DND-41 (cell line): ENCODE measurements at regions not wholly inside any gene's neighbourhood (a gene's known extent, or its start where the extent isn't known, plus 50 kb on each side); places are given as distances from the start of the nearest gene placed in this dataset.

Experiments
- ATAC-seq: fragments of 200-7000 bp; cut with Tn5 transposase; 3 replicates; pipeline ENCODE4 v1.9.1; 2021; ENCODE audit warnings: low read depth; ENCODE audit not compliant: insufficient read depth
- DNase-seq: peaks from one replicate; pipeline ENCODE4 v3.0.0-alpha.2; 2020
- H2AFZ ChIP-seq: 2 replicates; pipeline ENCODE4 v1.6.0; 2012; ENCODE audit warnings: low read depth, low read length
- H3K27ac ChIP-seq: 2 replicates; pipeline ENCODE4 v1.5.1; 2012; ENCODE audit warnings: low read length, inconsistent platforms
- H3K27me3 ChIP-seq: fragments of 200-600 bp; sonication (generic); 2 replicates; pipeline ENCODE4 v1.6.0; 2012; ENCODE audit warnings: low read length, mild to moderate bottlenecking, inconsistent platforms; ENCODE audit not compliant: insufficient read depth, poor library complexity
- H3K36me3 ChIP-seq: 2 replicates; pipeline ENCODE4 v1.5.1; 2012; ENCODE audit warnings: low read length, inconsistent platforms; ENCODE audit not compliant: insufficient read depth
- H3K4me1 ChIP-seq: 2 replicates; pipeline ENCODE4 v1.5.1; 2012; ENCODE audit warnings: mild to moderate bottlenecking, low read length; ENCODE audit not compliant: insufficient read depth
- H3K4me2 ChIP-seq: 2 replicates; pipeline ENCODE4 v1.6.0; 2012; ENCODE audit warnings: mild to moderate bottlenecking, moderate library complexity, low read length, inconsistent platforms; ENCODE audit not compliant: insufficient read depth
- H3K4me3 ChIP-seq, 2 experiments: fragments of 200-600 bp in 1 of 2; shearing (Covaris generic) in 1 of 2; 2 replicates each; pipeline ENCODE4 v1.5.1; 2012 to 2016; ENCODE audit warnings: inconsistent platforms in 2 of 2, low read length in 2 of 2, mild to moderate bottlenecking in 2 of 2, low read depth in 1 of 2, moderate library complexity in 1 of 2
- H3K79me2 ChIP-seq: 2 replicates; pipeline ENCODE4 v1.6.0; 2012; ENCODE audit warnings: low read length, inconsistent platforms; ENCODE audit not compliant: insufficient read depth
- H3K9ac ChIP-seq: 2 replicates; pipeline ENCODE4 v1.6.0; 2012; ENCODE audit warnings: low read depth, mild to moderate bottlenecking, inconsistent platforms, low read length, moderate library complexity
- H3K9me3 ChIP-seq: 2 replicates; pipeline ENCODE4 v1.5.1; 2012; ENCODE audit warnings: low read length, moderate library complexity, mild to moderate bottlenecking, inconsistent platforms; ENCODE audit not compliant: insufficient read depth, severe bottlenecking
- H4K20me1 ChIP-seq: 2 replicates; pipeline ENCODE4 v1.6.0; 2012; ENCODE audit warnings: low read length; ENCODE audit not compliant: insufficient read depth
- EZH2 ChIP-seq: IDR thresholded peaks from 3 replicates; pipeline ENCODE4 v1.6.1; 2012; ENCODE audit warnings: borderline replicate concordance, low read depth, mild to moderate bottlenecking, moderate library complexity, low read length, inconsistent platforms; ENCODE audit not compliant: severe bottlenecking
- TF ChIP-seq, protein P1 (sequence below): IDR thresholded peaks from 2 replicates; pipeline ENCODE4 v1.5.1; 2012; ENCODE audit warnings: borderline replicate concordance, low read length, moderate library complexity, mild to moderate bottlenecking; ENCODE audit not compliant: poor library complexity, severe bottlenecking; ENCODE audit errors: extremely low read depth

DNA sequence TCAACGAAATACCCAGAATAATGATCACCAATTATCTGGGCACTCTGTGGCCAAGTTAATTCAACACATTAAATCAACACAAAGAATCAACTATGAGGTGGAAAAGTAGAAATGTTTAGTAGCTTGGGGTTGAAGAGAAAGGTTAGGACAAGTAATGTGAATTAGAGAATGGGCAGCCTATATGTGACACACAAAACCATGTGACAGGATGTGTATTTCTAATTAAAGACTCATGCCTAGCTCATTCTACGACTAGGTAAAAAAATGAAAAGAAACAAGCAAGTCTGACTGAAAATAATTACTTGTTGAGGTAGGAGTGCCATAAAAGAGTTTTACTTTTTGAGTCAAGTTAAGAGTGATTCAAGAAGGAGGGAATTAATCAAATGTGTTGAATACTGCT is 2646.0 kb upstream of the PCDH20 start:
- H3K4me1 ChIP-seq, result no peaks in the 10 kb centered on the region
- no peaks in the 10 kb centered on the region for H3K27me3 ChIP-seq
- H4K20me1 ChIP-seq, result no peaks in the 10 kb centered on the region
- no peak for DNase-seq
- H3K4me2 ChIP-seq, result no peak overlapping the region
- no peak overlapping the region for H3K9ac ChIP-seq
- H3K36me3 ChIP-seq, result no peaks in the 10 kb centered on the region
- no peaks in the 10 kb centered on the region for H3K9me3 ChIP-seq
- ATAC-seq, result no peak
- H3K79me2 ChIP-seq, result no peaks in the 10 kb centered on the region
- H2AFZ ChIP-seq, result no peak overlapping the region
- no peak overlapping the region for H3K4me3 ChIP-seq
- TF ChIP-seq, protein P1, sequence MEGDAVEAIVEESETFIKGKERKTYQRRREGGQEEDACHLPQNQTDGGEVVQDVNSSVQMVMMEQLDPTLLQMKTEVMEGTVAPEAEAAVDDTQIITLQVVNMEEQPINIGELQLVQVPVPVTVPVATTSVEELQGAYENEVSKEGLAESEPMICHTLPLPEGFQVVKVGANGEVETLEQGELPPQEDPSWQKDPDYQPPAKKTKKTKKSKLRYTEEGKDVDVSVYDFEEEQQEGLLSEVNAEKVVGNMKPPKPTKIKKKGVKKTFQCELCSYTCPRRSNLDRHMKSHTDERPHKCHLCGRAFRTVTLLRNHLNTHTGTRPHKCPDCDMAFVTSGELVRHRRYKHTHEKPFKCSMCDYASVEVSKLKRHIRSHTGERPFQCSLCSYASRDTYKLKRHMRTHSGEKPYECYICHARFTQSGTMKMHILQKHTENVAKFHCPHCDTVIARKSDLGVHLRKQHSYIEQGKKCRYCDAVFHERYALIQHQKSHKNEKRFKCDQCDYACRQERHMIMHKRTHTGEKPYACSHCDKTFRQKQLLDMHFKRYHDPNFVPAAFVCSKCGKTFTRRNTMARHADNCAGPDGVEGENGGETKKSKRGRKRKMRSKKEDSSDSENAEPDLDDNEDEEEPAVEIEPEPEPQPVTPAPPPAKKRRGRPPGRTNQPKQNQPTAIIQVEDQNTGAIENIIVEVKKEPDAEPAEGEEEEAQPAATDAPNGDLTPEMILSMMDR, result no peak
- no peak for TF ChIP-seq EZH2
- no peak overlapping the region for H3K27ac ChIP-seq

DNA sequence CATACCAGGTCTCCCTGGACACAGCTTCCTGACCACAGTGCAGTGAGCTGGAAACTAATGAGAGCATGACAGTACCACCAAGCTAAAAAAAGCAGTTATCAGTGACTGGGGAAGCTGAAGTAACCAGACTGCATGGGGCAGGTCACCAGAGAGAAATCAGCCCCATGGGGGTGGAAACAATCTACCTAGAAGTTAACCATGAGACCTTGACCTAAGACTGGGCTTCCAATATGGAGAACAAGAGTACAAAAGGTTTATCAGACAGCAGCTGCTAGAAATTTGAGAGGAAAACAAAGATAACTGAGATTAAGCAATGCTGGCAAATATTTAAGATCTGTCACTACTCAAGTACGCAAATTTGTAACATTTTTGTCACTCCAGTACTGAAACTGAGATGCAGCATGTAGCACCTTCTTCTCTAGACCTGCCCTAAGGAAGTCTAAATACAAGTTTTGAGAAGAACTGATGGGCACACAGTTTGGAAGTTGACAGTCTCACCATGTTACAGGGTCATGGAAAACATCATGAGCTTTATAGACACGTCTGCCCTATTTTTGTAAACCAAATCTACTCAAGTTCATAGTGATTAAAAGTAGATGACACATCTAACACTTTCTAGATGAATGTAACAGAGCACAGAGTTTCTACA is 2641.8 kb upstream of the PCDH20 start:
- Histone ChIP-seq H3K9me3 (no peaks in the 10 kb centered on the region), H2AFZ (no peak overlapping the region; the same call in 1 of the 2 replicates), H3K27me3 (no peaks in the 10 kb centered on the region), H3K9ac (no peak overlapping the region), H3K4me2 (no peak overlapping the region), H3K4me1 (no peaks in the 10 kb centered on the region), H3K4me3 (no peak overlapping the region), H3K27ac (no peak overlapping the region), H3K36me3 (no peaks in the 10 kb centered on the region), H3K79me2 (no peaks in the 10 kb centered on the region), H4K20me1 (no peaks in the 10 kb centered on the region)
- no peak for DNase-seq
- TF ChIP-seq, protein P1, result no peak
- no peak for ATAC-seq

DNA sequence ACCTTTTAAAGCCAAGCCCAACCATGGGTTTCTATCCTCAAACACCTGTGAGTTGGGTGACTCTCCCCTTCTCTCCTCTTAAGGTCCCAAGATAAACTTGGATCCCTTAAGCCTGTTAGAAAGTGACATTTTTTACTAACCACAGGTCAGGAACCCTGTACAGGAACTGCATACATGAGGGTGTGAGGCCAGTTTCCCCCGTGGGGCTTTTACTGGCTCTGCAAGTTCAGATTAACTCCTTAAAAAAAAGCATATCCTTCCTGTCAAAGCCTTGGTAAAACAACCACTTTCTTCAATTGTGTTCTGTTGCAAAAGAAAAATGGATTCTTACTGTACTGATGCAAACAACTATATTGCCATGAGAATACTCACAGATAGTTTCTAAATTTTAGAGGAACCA is 2638.7 kb upstream of the PCDH20 start:
- Histone ChIP-seq H3K4me1 (no peaks in the 10 kb centered on the region), H2AFZ (no peak overlapping the region), H3K36me3 (no peaks in the 10 kb centered on the region), H3K4me2 (no peak overlapping the region), H4K20me1 (no peaks in the 10 kb centered on the region), H3K4me3 (no peak overlapping the region), H3K27ac (no peak overlapping the region), H3K9me3 (no peaks in the 10 kb centered on the region), H3K79me2 (no peaks in the 10 kb centered on the region), H3K9ac (no peak overlapping the region), H3K27me3 (no peaks in the 10 kb centered on the region)
- TF ChIP-seq, protein P1, result no peak
- no peak for TF ChIP-seq EZH2
- ATAC-seq (no peak), DNase-seq (no peak)

DNA sequence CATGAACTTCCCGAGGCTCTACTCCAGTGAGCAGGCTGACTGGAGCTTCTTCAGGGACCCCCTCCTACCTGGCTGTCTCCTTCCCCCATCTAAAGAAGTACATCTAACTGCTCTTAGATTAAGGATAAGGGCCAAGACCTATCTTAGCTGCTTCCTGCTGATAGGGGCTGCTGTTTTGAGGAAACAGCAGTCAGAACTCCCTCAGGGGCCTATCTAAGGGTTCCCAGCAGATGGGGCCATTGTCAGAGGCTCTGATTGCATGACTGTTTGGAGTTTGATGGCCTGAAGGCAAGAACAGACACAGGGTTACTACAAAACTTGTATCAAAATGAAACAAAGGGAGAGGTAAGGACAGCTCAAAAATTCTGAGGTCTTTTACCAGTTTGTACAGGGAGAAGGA is 2636.9 kb upstream of the PCDH20 start:
- Histone ChIP-seq H3K9ac (no peak overlapping the region), H3K4me1 (no peaks in the 10 kb centered on the region), H3K36me3 (no peaks in the 10 kb centered on the region), H3K27ac (no peak overlapping the region), H3K4me3 (no peak overlapping the region), H3K79me2 (no peaks in the 10 kb centered on the region), H3K27me3 (no peaks in the 10 kb centered on the region), H3K9me3 (no peaks in the 10 kb centered on the region), H4K20me1 (no peaks in the 10 kb centered on the region), H3K4me2 (no peak overlapping the region), H2AFZ (no peak overlapping the region)
- DNase-seq (no peak), ATAC-seq (no peak)
- TF ChIP-seq, protein P1, result no peak
- no peak for TF ChIP-seq EZH2
